NCI-H748 (cell line): ENCODE measurements at regions not wholly inside any gene's neighbourhood (a gene's known extent, or its start where the extent isn't known, plus 50 kb on each side); places are given as distances from the start of the nearest gene placed in this dataset.

ENCODE experiments used
- DNase-seq: peaks from one replicate; lab custom pipeline; 2025; ENCODE audit not compliant: unreplicated experiment; lab: John Stamatoyannopoulos, UW

DNA sequence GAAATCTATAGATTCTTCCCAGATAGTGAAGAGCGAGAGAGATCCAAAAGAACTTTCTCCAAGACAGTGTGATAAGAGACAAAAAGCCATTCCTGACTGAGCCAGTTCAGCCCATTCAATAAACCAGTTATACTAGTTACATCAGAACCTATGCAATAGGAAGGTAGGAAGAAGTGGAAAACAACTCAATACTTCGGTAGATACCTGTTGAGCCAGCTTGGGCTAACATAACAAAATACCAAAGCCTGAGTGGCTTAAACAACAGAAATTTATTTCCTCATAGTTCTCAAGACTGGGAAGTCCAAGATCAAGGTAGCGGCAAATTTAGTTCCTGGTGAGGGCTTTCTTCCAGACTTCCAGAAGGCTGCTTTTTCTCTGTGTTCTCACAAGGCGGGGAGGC, 214.5 kb upstream of the GRAMD2B start:
- no peak for DNase-seq

DNA sequence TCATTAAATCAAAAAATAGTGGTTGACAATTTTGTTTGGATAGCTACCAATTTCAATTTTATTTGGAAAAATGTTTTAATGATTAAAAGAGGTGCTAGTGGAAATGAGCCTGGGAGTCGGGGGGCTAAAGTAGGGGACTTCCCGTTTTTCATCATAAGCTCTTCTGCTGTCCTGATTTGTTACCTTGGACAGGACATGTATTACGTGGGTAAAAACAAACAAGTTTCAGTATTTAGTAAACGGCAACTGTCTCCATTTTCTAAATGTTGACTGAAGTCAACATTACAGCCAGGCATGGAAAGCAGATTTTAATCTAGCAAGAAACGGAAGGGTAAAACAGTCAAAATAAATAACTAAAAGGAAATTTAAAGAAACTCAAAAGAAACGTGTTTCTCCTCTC, 212.3 kb upstream of the GRAMD2B start:
- DNase-seq, result no peak

DNA sequence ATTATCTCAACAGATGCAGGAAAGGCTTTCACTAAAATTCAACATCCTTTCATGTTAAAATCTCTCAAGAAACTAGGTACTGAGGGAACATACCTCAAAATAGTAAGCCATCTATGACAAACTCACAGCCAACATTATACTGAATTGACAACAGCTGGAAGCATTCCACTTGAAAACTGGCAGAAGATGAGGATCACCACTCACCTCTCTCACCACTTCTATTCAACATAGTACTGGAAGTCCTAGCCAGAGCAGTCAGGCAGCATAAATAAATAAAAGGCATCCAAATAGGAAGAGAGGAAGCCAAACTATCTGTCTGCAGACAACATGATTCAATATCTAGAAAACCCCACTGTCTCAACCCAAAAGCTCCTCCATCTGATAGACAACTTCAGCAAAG, 203.6 kb upstream of the GRAMD2B start:
- DNase-seq, result no peak

DNA sequence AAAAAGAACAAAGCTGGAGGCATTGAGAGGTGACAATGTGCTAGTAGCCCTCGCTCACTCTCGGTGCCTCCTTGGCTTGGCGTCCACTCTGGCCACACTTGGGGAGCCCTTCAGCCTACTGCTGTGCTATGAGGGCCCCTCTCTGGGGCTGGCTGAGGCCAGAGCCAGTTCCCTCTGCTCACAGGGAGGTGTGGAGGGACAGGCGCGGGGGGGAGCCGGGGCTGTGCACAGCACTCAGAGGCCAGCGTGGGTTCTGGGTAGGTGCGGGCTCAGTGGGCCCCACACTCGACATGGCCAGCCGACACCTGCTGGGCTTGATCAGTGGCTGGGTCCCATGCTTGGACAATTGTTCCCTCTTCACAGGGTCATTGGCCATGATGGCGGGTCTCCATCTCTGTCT, 202.5 kb upstream of the GRAMD2B start:
- no peak for DNase-seq

DNA sequence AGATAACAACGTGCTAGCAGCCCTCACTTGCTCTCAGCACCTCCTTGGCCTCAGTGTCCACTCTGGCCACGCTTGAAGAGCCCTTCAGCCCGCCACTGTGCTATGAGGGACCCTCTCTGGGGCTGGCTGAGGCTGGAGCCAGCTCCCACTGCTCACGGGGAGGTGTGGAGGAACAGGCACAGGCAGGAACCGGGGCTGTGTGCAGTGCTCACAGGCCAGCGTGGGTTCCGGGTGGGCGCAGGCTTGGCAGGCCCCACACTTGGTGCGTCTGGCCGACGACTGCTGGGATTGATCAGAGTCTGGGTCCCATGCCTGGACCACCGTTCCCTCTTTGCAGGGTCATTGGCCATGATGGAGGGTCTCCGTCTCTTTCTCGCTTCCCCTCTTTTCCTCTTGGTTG, 194.3 kb upstream of the GRAMD2B start:
- no peak for DNase-seq

DNA sequence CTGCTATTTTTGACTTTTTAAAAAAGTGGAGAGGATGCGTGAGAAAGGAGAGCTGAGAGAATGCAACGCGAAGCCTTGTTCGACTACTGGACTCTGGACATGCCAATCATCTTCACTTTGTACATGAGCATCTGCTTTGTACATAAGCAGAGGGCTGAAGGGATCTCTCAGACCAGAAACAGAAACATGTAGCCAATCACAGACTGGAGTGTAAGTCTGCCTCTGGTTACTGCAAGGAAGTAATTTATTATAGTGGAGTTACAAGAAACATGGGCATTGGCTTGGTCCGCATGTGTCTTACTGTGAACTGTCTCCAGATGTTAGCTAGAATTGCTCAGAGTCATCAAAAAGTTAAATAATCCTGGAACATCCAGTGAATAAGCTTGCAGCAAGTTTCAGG, 190.0 kb upstream of the GRAMD2B start:
- no peak for DNase-seq

DNA sequence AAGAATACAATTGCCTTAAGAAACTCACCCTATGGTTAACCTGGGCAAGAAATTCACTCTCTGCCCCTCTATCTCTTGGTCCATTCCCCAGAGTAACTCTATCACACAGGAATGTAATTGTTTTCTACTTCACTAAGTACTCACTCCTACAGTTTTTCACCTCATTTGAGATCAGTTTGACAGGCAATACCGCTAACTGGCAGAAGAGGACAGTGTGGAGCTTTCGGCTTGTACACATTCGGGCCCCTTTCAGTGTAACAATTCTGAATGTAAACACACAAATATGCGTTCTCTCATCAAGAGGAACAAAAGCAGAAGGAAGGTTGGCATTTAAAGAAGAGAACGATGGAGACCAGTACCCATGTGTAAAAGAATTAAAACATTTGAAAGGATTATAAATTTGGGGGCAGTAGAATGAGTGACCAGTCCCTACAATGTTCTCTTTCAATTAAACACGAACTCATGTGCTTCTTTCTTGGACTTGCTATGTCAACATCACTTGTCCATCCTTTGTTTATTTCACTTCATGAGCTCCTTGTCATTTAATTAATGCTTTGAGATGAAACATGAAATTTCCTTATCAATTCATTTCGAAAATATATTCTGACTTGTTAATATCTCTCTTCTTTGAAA, 188.5 kb upstream of the GRAMD2B start:
- peak; percentile 62 for DNase-seq

DNA sequence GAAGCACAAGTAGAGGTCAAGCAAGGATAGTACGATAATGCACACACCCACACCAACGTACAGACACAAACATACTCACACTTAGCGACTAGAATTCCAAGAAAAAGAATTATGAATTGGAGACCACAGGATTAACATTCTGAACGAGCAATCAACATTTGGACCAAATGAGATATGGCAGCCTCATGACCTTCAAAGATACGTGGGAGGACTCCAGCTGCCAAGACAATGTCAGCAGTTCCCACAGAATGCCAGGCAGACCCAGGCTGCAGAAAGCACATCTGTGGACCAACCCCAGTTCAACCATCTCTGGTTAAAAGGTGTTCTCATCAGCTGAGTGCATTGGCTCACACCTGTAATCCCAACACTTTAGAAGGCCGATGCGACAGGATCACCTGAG, 187.6 kb upstream of the GRAMD2B start:
- DNase-seq, result no peak

DNA sequence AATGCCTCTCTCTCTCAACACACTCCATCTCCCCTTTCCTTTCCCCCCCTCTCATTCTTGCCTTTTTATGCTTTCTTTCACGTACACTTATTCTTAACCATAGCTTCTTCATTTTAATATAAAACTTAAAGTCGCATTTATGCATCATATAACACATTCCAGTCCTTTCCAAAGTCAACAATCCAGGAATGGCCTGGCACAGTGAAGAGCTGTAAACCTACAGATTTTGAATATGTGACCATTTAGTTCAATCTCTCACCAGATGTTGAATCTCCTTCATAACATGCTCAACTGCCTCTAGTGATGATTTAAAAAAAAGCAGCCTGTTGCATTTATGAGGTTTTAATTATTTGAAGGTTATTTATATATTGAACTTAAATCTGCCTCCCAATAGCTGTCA, 186.2 kb upstream of the GRAMD2B start:
- no peak for DNase-seq

DNA sequence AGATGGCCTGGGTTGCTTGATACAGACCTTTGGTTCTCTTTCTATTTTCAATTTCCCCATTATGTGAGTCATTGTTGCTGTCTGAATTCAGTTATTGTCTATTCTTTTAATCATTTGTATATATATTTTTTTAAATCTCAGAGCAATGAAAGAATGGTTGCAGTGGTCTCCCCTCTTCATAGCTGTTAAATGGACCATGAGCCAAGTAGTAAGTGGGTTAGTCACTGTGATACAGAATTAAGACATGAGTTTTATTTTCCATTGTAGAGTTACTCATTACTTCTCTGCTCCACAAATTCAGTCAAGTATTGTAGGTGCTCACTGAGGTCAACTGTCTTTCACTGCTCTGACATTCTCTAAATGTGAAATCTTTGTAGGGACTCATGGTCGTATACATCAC, 174.6 kb upstream of the GRAMD2B start:
- DNase-seq, result no peak

DNA sequence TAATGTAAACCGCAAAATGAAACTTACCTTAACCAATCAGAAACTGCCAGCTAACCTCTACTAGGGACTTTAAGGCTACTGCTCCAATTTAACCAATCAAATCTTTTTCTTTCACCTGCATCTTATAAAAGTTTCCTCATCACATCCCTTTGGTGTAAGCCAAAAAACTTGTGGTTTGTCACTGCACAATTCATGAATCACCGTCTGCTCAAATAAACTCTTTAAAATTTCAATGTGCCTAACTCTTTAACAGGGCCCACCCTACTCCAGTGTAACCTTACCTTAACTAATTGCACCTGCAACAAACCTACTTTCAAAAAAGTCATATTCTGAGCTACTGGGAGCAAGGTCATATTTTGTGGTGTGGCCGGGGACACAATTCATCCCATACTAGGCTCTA, 172.2 kb upstream of the GRAMD2B start:
- no peak for DNase-seq

DNA sequence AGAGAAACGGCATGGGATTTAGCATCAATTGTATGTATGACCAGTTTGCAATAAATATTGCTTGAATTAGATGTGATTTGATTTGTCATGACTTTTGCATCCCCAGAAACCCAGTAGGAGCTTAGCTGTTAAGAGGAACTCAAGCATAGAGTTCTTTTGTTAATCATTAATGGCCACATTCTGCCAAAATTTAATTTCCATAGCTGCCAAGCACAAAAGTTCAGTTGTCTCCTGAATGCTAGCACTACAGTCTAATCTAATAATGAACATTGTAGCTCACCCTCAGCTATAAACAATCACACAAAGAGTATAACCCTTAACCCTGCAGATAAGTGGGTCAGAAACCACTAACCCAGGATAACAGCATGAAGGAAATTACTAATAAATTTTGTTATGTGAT, 169.8 kb upstream of the GRAMD2B start:
- no peak for DNase-seq

DNA sequence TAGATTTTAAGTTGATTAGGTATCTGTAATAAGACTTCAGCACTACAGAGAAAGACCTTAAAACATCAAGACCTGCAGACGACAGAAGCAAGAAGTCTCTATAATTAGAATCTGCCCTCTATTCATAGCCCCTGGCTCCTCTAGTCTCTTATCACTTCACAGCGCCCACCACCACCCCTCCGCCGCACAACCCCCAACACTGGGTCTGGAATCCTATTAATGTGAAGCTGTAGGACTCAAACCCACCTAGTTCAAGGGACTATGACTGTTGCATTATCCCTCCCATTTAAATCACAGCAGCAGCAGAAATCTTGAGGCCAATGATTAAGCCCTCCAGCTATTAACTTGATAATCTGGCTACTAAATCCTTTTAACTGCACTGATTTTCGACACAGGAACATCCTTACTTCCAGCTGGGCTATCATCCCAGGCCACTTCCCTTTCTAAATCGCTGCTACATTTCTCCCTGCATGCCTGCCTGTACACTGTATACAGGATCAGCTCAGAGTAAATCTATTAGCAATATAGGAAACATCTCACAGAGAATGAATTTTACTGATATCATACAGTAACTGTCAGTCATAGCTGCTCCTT, 159.5 kb upstream of the GRAMD2B start:
- no peak for DNase-seq

DNA sequence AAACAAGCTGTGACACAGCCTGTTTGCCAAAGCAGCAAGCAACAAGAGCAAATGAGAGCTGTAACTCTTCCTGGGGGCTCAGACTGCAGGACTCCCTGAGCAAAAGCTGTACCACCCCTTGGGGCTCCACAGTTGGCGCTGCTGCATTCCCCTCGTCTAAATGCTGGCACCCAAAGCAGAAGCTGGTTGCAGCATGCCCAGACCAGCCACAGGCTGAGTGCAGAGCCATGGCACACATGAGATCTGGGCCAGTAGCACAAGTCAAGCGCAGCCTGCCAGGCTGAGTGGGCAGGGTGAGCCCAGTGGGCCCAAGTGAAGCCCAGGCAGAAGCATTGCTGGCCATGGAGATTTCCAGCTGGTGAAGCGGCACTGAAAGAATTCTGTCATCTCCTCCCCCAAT, 157.3 kb upstream of the GRAMD2B start:
- no peak for DNase-seq

DNA sequence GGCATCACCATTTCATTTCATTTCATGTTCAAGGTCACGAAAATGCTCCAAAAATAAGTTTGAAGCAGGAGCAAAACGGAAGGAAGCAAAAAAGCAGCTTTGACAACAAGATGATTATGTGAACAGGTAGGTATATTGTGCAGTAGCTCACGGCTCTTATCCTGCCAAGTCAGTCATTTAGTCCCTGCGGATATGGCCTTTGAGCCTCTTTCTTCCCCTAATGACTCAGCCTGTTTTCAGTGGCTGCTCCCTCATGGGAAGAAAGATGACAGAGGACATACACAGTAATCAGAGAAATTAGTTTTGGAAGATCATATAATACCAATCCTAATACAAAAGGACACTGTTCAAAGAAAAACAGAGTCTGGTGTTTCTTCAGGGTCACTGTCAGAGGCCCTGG, 155.8 kb upstream of the GRAMD2B start:
- no peak for DNase-seq

DNA sequence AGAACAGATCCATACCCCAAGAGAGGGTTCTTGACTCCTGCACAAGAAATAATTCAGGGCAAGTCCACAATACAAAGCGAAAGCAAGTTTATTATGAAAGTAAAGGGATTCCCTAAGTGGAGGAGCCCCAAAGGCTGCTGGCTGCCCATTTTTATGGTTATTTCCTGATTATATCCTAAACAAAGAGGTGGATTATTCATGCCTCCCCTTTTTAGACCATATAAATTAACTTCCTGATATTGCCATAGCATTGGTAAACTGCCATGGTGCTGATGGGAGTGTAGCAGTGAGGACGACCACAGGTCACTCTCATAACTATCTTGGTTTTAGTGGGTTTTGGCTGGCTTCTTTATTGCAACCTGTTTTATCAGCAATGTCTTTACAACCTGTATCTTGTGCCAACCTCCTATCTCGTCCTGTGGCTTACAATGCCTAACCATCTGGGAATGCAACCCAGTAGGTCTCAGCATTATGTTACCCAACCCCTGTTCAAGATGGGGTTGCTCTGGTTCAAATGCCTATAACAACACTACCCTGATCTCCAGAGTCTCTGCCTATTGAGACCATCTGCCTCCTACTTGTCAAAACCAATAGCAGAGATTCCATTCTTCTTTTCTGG, 154.4 kb upstream of the GRAMD2B start:
- no peak for DNase-seq

DNA sequence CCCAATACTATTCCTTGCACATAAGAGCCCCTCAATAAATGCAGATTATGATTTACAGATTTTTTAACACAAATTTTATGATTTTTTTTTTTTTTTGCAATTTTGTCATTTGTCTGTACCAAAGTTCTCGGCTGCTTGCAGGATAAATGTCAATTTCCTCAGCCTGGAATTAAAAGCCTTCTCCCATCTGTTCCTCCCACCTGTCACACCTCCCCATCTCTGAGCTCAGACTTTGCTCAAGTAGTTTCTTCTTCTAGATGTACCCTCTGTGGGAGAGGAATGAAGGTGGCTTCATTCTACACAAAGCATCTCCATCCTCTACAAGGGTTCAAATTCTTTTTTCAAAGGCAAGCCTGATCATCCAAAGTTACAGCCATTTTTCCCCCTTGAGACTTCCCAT, 153.7 kb upstream of the GRAMD2B start:
- DNase-seq, result no peak

DNA sequence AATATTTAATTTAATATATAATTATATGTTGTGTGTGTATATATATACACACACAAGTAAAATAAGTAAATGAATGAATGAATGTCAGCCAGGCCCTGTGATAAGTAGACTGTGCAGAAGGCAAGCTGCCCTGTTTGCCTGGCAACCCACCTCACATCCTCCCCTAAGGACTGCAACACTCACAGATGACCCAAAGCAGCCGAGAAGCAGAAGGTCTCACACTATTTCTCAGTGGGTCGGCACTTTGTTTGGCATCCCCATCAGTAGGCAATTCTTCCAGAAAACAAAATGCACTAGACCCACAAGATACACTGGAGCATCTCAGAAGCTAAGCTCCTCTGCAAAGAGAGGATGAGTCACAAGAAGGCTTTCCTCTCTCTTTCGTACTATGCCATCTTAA, 152.1 kb upstream of the GRAMD2B start:
- DNase-seq, result no peak

DNA sequence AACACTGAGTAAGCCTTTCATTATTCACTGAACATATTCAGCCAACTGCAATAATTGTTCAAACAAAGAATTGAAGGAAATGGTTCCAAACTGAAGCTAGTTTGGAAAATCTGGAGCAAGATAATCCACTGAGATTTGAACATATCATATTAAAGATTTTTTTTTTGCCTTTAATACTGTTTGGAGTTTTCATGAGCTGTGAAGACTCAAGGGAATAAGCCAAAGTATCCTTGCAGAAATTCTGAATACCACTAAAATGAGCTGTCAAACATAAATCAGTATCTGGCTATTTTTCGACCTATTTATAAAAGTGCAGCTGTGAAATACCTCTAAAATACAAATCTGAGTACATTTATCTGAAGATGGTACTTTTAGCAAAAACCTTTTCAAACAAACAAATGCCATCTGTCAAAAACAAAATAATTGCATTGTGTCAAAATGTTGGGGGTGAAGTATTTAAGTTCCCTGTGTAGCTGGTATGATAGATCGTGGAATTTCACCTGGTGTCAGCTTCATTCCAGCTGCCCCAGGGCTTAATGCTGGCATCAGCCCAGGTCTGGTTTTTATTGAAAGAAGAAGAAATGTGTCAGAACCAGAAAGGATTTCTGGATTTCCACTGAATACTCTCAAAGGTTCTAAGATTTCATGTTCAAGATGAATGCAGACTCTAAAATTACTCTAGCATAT, 149.0 kb upstream of the GRAMD2B start:
- no peak for DNase-seq

DNA sequence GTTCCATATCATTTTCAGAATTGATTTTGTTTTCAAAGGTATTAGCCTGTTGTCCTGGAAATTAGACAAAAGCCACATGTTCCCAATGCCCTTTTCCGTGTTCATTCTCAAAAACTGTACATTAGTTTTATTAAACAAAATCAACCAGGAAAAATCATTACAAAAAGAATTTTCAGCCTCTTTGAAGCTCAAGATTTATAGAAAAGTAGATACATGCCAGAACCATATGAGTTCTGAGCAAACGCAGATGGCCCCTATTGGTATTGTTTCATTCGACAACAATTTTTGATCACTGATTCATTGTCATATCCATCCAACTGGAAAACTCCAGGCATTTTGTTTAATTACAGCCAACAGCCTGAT, 148.5 kb upstream of the GRAMD2B start:
- DNase-seq, result no peak

DNA sequence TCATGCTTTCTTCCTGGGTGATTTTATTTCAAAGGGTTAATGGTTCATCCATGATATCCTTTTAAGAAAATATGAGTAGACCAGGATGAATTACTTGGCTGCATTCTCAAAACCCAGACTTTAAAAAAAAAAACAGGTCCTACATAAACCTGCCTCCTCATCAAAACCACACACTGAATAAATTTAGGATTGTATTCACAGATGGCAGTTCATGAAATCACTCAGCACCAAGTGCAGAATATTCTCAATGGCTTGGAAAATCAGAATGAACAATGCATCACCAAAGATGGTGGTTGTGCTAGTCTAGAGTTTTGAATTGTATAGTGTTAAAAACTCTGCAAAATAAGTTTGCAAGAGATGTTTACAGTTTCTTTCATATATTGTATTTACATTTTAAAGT, 145.4 kb upstream of the GRAMD2B start:
- DNase-seq, result no peak

DNA sequence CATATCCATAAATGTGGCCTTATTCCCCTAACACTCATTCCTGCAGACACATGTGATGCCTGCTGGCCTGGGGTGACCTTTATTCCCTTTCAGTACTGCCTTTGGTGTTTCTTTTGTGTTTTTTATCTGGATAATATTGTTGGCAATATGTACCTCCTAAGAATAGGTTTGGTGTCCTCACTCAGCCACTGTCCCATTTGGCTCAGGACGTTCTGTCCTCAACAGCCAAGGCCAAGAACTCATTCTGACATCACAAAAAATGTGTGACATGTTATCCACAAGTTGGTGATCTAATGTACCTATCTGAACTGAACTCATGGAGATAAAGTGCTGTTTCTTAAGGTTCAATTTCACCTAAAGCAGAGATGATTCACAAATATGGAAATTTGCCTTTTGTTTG, 142.9 kb upstream of the GRAMD2B start:
- no peak for DNase-seq
